Transverse colon (tissue), 4 donors: ENCODE measurements at regions not wholly inside any gene's neighbourhood (a gene's known extent, or its start where the extent isn't known, plus 50 kb on each side); places are given as distances from the start of the nearest gene placed in this dataset.

ENCODE experiments used
- EP300 ChIP-seq: sonication (generic); formaldehyde crosslinking; IDR thresholded peaks from one replicate; pipeline ENCODE4 v1.6.1; 2017; ENCODE audit warnings: antibody characterized with exemption, low read depth
- POLR2A ChIP-seq: fragments of 450-650 bp; IDR thresholded peaks from one replicate; pipeline ENCODE4 v1.6.1; 2016; ENCODE audit warnings: antibody characterized with exemption, mild to moderate bottlenecking, moderate library complexity
- POLR2AphosphoS5 ChIP-seq, 3 donors: sonication (generic); formaldehyde crosslinking; IDR thresholded peaks; one replicate each; pipeline ENCODE4 v1.6.1; 2016; ENCODE audit warnings: antibody characterized with exemption in 3 of 3
- TF ChIP-seq, protein P1 (sequence below), 5 experiments: fragments of 200-600 bp in 3 of 5; fragments of 450-650 bp in 2 of 5; sonication (generic) in 3 of 5; IDR thresholded peaks; 1 replicate in 2 of 5; 2 replicates in 3 of 5; pipeline ENCODE4 v1.5.1; 2016 to 2017; ENCODE audit warnings: antibody characterized with exemption in 5 of 5, inconsistent platforms in 3 of 5, mild to moderate bottlenecking in 2 of 5, moderate library complexity in 1 of 5

DNA sequence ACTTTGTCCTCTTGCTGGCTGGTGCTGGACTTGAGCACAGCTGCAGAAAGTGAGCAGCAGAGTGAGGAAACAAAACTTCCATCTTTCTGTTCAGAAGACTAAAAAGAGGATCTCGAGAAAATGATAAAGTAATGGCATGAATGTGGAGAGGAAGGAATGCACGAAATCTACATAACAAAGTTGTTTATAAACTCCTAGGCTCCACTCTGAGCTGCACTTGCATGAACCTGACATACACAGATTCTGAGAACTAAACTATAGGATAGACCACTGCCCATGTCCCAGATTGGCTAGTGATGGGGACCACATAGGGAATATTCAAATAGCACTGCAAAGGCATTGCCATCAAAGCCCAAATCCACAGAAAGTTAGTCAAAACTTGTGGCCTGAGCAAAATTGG, 121.1 kb upstream of the MON1B start:
- TF ChIP-seq, protein P1, sequence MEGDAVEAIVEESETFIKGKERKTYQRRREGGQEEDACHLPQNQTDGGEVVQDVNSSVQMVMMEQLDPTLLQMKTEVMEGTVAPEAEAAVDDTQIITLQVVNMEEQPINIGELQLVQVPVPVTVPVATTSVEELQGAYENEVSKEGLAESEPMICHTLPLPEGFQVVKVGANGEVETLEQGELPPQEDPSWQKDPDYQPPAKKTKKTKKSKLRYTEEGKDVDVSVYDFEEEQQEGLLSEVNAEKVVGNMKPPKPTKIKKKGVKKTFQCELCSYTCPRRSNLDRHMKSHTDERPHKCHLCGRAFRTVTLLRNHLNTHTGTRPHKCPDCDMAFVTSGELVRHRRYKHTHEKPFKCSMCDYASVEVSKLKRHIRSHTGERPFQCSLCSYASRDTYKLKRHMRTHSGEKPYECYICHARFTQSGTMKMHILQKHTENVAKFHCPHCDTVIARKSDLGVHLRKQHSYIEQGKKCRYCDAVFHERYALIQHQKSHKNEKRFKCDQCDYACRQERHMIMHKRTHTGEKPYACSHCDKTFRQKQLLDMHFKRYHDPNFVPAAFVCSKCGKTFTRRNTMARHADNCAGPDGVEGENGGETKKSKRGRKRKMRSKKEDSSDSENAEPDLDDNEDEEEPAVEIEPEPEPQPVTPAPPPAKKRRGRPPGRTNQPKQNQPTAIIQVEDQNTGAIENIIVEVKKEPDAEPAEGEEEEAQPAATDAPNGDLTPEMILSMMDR (IDR thresholded peaks at IDR 0.05): no peak
- no peak for TF ChIP-seq POLR2A
- TF ChIP-seq POLR2AphosphoS5 (IDR thresholded peaks at IDR 0.05): no peak
- no peak for TF ChIP-seq EP300
